GM21526 (cell line): ENCODE measurements at regions not wholly inside any gene's neighbourhood (a gene's known extent, or its start where the extent isn't known, plus 50 kb on each side); places are given as distances from the start of the nearest gene placed in this dataset.

ENCODE experiments used
- ATAC-seq: cut with Tn5 transposase; IDR thresholded peaks from one replicate; pipeline ENCODE4 v1.9.1; 2021; ENCODE audit warnings: moderate library complexity; ENCODE audit not compliant: unreplicated experiment, low FRiP score

DNA sequence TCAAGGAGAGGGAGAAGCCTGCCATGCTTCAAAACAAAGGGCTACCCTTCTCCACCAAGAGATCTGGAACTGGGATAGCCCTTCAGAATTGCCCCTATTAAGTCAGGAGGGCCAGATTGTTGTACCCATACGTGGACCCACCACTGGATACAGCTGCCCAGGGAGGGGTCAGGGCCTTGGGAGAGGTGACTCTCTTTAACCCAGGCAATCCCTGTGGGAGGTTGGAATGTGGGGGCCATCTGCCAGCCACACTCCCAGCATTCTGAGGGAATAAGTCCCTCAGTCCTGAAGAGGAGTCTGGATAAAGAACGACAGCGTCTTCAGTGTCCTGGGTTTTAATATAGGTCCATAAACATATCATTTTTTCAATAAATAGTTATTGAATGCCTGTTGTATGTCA is 588.2 kb upstream of the TENM4 start:
- no peak for ATAC-seq

GRCh38 chr11:80024119-80024518 is 583.3 kb upstream of the TENM4 start:
- no peak for ATAC-seq

DNA sequence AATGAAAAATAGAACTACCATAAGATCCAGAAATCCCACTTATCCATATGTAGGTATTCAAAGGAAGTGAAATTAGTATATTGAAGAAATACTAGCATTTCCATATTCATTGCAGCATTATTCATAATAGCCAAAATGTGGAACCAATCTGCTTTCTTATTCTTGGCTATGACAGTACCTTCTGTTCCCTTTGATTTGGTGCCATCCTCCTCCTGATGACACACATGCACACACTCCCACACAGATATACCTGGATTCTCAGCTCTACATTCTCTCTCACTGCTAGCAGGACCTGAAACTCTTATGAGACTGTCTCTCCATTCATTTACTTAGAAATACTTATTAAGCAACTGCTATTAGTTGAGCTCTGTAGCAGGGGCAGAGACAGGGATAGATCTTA is 582.6 kb upstream of the TENM4 start:
- ATAC-seq: no peak

DNA sequence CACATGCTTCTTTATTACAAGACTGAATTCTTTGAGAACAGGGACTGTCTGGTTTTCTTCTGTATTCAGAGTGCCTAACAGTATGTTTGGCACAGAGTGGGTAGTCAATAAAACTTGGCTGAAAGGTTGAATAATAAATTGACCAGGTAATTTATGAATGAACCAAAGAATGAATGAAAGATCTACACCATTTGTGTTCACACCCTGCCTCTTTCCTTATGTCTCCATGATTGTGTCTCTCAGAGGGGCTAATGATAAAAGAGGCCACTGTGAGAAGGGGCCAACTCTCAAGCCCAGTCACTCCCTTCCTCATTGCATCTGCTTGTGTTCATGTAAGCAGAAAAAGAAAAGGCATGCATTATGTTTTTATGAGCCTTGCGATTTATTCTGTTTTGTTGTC is 569.7 kb upstream of the TENM4 start:
- ATAC-seq: no peak

DNA sequence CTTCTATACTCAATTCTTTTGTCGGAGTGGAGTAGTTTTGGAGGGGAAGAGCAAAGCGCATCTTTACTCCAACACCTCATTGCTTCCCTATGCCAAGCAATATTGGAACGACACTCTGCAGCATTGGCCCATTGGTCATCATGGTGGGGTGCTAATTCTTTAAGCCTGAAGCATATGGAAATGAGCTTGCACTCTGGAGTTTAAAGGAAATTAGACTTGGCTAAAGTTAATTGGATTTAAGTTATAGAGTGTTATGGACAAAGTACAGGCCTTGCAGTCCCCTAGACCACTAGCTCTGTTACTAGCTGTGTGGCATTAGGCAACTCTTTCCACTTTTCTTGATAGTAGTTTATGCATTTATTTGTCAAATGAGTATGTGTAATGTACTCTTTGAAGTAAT is 568.3 kb upstream of the TENM4 start:
- ATAC-seq: no peak

DNA sequence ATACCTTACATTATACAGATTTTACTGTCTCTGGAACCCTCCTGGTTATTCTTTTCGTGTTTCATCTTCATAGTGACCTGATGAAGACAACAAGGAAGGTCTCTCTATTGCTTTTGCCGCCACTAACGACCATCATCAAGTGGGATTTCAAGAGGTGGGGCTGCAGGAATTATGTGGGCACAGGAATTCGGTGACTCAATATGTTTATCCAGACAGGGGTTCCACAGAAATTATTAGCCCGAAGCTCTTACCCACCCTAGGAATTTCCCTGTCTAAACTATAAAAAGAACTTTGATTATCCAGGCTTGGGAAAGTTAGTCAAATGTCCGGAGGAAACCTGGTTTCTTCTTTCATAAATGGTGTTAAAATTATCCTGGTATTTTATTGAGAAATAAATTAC is 566.8 kb upstream of the TENM4 start:
- ATAC-seq: no peak

DNA sequence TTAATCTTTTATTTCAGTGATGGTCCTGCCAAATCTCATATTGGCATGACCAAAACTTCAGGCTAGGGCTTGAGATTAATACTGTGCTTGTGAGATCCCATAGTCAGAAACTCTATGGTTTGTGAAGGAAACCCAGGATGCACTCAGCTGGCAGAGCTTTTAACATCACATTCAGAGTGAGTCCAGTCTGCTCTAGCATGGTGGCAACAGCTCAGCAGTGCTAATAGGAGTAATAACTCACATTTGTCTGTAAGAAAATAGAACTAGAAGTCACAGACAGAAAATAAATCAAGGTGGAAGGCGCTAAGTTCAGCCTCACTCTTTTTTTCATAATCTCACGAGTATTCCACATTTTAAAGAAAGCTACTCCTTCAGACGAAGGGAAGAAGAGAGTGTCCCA is 549.3 kb upstream of the TENM4 start:
- no peak for ATAC-seq

GRCh38 chr11:79982185-79982584 is 541.4 kb upstream of the TENM4 start:
- no peak for ATAC-seq

GRCh38 chr11:79980916-79981315 is 540.1 kb upstream of the TENM4 start:
- no peak for ATAC-seq

DNA sequence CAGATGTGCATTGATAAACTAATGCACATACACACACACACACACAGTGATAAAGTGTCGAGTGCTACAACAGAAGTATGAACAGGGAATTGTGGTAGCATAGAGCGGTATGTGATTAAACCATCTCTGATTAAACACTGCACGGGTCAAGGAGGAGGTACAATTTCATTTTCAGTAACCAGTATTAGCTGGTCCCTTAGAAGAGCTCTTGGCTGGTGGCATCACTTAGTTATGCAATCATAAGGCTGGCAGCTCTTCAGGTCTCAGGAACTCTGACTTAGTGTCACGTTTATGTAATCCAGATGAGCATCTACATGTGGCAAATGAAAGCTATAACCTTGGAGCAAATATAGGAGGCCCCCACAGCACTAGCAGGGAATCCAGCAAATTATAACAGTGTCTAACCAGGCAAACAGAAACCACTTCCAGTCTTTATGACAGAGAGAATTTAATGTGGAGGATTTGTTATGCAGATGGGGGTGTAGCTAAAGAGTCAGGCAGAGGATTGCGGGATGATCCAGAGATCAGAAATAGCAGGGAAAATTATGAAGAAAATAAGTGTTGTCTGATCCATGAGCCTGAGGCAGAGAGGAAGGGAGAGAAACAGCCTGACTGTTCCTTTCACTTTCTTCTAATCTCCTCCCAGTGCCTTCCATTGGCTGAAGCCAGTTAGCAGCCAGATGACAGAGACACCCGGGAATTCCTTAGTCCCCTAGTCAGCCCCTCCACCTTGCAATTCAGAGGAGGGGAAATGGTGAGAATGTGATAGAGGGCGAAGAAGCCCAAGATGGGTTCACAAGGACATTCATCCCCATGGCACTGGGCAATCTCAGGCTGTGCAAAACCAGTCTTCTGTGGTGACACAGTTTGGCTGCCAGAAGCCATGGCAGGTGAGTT is 533.1 kb upstream of the TENM4 start:
- no peak for ATAC-seq

- no peak for ATAC-seq
Observed at GRCh38 chr11:79971255-79971654, 530.4 kb upstream of the TENM4 start.

GRCh38 chr11:79966592-79966991 is 525.8 kb upstream of the TENM4 start:
- no peak for ATAC-seq

DNA sequence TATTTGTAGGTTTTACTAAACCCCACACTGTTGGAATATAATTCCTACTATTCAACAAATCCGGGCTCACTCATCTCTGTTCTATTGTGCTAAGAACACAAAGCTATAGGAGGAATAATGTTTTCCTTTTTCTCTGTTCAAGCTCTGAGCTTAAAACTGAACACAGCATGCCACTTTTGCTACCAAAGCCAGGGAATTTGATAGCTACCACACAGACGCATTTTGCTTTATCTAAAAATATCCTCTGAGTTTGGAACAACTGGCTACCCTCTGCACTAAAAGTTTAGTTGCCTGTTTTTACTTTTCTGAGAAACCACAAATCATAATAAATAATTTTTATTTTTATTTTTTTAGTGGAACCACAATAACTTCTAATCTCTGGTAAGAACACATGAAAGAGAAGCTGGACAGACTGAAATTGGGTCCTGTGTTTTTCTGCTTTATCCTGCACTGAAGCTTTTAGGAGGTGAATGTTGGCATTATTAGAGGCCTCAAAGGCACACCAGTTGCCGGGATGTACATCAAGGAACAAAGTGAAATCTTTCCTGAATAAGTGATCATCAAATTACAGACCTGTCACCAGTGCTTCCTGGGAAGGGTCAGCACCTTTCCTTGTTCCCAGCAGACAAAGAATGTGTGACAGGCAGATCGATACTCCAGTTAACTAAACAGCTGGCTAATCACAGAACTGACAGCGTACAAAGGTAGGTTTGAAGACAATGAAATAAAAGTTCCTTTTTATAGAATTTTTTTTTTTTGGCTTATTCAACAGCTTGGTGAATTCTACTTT is 523.2 kb upstream of the TENM4 start:
- ATAC-seq: no peak

GRCh38 chr11:79960461-79960860 is 519.6 kb upstream of the TENM4 start:
- ATAC-seq: no peak

GRCh38 chr11:79959318-79959717 is 518.5 kb upstream of the TENM4 start:
- no peak for ATAC-seq

DNA sequence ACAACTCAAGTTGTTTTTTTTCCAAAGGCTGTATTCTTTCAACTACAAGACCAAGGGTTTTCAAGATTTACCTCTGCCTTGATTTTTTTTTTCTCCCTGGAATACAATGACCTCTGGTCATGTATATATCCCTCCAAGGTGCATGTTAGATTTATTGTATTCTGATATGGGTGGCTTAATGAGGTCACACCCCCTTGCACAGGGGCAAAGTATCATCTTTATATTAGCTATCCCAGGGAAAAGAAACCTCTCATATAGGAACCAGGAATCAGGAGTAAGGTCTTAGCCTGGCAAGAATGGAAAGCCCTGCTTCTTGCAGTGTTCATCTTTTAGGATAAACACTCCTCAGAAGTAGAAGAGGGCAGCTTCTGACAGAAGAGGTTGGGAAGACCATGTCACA is 516.9 kb upstream of the TENM4 start:
- ATAC-seq: no peak

DNA sequence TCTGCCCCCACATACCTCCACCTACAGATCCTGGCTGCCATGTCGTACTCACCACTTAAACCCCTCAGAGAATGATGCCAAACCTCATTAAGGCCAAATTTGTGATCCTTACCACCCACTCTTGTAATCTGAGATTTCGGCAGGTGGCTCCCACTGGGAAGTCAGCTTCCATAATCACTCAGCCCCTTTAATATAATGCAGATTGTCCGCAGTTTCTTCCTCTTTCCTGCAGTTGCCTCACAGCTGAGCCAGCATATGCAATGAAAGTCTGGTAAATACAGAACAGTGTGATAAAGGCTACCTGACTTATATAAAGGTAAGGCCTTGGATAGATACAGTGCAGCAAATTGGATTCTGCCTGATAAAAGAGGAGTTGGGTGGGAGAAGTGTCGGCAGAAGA is 515.2 kb upstream of the TENM4 start:
- ATAC-seq: no peak

DNA sequence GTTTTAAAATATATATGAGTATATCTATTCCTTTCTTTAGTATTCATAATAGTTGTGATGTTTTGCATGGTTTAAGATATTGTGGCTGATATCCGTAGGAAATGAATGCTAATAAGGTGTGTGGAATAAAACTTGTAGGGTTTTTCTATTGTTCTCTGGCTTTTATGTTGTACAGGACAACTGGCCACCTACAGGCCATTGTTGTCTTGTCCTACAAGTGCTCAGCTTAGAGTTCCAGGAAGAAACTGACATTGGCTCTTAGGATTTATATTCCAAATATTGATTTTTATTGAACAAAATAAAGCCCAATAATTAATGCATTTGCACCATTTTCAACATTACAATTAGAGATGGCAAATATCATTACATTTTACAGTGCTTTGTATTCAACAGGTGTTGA is 512.8 kb upstream of the TENM4 start:
- ATAC-seq: no peak

- no peak for ATAC-seq
Observed at GRCh38 chr11:79950741-79951140, 509.9 kb upstream of the TENM4 start.

- no peak for ATAC-seq
Observed at GRCh38 chr11:79950172-79950571, 509.3 kb upstream of the TENM4 start.

- ATAC-seq: no peak
Observed at GRCh38 chr11:79949574-79949973, 508.7 kb upstream of the TENM4 start.

- no peak for ATAC-seq
Observed at GRCh38 chr11:79942646-79943045, 501.8 kb upstream of the TENM4 start.
